GM06990 (cell line): ENCODE measurements at regions not wholly inside any gene's neighbourhood (a gene's known extent, or its start where the extent isn't known, plus 50 kb on each side); places are given as distances from the start of the nearest gene placed in this dataset.

Source experiments
- DNase-seq: peaks from one replicate; pipeline ENCODE4 v3.0.0-alpha.2; 2011; ENCODE audit not compliant: insufficient read length; ENCODE audit errors: extremely low read depth
- H3K27me3 ChIP-seq: replicated peaks from 2 replicates; pipeline ENCODE4 v1.6.0; 2011; ENCODE audit warnings: low read length; ENCODE audit not compliant: control insufficient read depth, insufficient read depth
- H3K36me3 ChIP-seq: 2 replicates; pipeline ENCODE4 v1.5.1; 2011; ENCODE audit warnings: low read length; ENCODE audit not compliant: control insufficient read depth, insufficient read depth
- H3K4me3 ChIP-seq: replicated peaks from 2 replicates; pipeline ENCODE4 v1.5.1; 2011; ENCODE audit warnings: low read depth, mild to moderate bottlenecking, control low read depth, low read length
- TF ChIP-seq, protein P1 (sequence below): IDR thresholded peaks from 2 replicates; pipeline ENCODE4 v1.5.1; 2011; ENCODE audit warnings: low read length, control low read depth, mild to moderate bottlenecking, inconsistent platforms; ENCODE audit not compliant: insufficient read depth, poor library complexity, severe bottlenecking

DNA sequence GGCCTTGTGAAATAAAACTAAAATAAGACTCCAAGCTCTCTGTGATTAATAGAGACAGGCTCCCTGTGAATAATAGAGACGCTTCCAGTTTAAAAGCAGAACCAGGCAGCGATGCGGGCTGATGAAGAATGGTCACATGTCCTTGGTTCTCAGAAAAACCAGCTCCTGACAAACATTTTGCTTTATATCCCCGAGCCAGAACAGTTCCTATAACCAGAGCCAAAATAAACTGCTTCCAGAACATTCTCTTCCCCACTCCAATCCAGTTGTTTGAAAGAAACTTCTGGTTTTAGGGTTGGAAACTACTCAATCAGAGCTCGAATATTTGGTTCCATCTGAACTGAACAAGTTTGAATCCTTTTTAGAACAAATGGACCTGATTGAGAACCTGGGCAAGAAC is 213.7 kb downstream of the TSN start:
- no peak overlapping the region for H3K4me3 ChIP-seq
- no peaks in the 10 kb centered on the region for H3K36me3 ChIP-seq
- H3K27me3 ChIP-seq = no peaks in the 10 kb centered on the region
- DNase-seq = no peak
- TF ChIP-seq, protein P1, sequence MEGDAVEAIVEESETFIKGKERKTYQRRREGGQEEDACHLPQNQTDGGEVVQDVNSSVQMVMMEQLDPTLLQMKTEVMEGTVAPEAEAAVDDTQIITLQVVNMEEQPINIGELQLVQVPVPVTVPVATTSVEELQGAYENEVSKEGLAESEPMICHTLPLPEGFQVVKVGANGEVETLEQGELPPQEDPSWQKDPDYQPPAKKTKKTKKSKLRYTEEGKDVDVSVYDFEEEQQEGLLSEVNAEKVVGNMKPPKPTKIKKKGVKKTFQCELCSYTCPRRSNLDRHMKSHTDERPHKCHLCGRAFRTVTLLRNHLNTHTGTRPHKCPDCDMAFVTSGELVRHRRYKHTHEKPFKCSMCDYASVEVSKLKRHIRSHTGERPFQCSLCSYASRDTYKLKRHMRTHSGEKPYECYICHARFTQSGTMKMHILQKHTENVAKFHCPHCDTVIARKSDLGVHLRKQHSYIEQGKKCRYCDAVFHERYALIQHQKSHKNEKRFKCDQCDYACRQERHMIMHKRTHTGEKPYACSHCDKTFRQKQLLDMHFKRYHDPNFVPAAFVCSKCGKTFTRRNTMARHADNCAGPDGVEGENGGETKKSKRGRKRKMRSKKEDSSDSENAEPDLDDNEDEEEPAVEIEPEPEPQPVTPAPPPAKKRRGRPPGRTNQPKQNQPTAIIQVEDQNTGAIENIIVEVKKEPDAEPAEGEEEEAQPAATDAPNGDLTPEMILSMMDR = no peak

DNA sequence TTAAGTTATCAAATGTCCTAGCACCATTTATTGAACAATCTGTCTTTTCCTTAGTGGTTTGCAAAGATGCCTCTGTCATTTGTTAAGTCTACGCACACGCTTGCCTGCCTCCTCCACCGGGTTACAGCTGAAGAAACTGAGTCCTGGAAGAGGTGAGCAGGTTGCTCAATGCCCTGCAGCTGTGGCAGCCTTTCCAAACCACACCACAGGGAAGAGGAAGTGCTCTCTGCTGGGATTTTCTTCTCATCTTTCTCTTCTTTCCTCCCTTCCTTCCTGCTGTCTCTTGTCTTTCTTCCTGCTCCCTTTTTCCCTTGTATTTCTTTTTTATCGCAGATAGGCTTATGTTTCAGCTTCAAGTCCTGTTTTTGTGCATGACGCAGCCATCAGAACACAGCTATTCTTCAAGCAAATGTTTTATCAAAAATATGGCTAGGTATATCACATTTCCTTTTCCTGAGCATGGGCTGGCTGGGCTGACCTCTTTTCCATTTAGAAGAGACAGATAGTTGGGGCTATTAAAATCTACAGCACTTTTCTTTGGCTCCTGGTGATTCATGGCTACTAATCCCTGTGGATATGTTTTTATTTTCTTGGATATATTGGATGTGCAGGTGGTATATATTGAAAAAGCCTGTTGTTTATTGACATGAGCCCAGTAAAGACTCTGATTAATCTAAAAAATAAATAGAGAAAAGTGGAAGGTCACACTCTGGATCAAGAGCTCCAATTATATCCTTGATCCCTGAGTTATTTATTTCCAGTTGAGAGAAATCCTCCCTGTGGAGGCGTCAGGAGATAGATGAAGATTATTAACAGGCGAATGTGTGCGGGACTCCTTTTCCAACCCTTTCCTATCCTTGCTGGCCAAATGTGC is 214.6 kb downstream of the TSN start:
- Histone ChIP-seq H3K4me3 (no peak overlapping the region), H3K27me3 (no peaks in the 10 kb centered on the region), H3K36me3 (no peaks in the 10 kb centered on the region)
- TF ChIP-seq, protein P1 = no peak
- no peak for DNase-seq

DNA sequence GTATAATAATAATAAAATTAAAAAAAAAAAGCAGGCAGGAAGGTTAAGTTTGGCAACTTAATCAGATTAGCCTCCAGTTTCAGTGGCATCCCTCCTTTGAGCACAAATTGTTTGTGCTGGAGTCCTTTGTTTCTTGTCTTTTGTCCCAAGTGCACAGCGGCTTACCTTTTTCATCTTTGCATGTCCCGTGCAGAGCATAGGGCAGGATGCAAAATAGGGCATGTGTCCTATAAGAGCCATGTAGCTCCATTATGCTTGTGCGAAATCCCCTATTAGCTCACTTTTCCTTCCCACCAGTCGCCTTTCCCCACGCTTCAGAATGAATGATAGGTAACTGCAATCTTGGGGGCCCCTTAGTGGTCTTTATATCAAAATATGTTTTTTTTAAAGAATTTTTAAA is 216.8 kb downstream of the TSN start:
- H3K4me3 ChIP-seq = no peak overlapping the region
- H3K27me3 ChIP-seq = no peaks in the 10 kb centered on the region
- H3K36me3 ChIP-seq = no peaks in the 10 kb centered on the region
- DNase-seq = no peak
- TF ChIP-seq, protein P1 = no peak

DNA sequence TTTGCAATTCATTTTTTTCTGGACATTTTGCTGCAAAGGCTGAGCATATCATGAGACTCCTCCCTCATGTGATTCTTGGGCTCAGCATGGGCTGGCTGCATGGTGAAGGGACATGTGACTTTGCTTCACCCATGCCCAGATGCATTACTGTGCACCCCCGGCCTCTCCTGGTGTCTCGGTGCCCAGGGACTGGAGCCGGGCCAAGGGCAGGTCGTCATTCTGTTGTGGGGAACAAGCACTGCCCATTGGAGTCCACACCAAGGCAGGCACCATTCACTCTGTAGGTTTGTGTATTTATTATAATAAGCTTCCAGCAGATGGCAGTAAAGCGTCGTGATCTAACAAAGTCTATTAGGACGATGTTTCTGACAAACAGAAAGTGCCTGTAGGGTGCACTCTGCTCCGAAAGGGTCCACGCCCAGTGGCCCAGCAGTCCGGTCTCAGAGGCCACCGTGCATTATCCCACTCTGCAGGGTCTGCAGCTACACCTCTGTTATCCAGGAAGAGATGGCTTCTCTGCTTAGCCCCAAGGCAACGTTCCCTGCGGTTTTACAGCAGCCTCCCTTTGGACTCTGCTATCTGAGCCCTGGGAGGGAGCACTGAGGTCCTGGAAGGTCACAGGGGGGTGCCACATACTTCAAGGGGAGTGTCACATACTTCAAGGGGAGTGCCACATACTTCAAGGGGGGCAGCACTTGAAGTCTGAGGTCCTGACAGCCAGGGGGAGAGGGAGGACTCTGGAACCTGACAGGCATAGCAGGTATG is 219.6 kb downstream of the TSN start:
- DNase-seq = peak; percentile 56
- TF ChIP-seq, protein P1 = peak; percentile 62
- Histone ChIP-seq H3K4me3 (0 out of 2 replicates have a peak overlapping the region, but pooled peaks have one; percentile 13), H3K27me3 (no peaks in the 10 kb centered on the region), H3K36me3 (no peaks in the 10 kb centered on the region)

DNA sequence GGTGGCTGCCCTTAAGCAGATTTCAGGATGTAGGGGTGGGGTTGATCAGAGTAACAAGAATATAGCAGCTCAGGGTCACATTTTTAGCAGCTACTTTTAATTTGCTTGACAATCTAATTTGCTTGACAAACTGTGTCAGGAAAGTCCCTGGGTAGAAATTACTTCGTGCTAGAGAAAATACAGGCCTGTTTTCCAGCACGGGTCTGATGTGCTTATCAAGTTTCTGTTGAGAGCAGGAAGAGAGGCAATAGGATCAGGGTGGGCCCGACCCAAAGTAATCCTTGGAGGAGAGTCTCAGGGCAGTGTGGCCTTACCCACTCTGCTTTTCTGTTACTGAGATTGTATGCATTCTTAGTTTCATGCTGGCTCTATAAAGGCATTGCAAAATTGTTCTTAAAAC is 221.5 kb downstream of the TSN start:
- TF ChIP-seq, protein P1 = no peak
- no peaks in the 10 kb centered on the region for H3K36me3 ChIP-seq
- H3K4me3 ChIP-seq = no peak overlapping the region
- DNase-seq = no peak
- no peaks in the 10 kb centered on the region for H3K27me3 ChIP-seq
